ENCODE measurements at regions not wholly inside any gene's neighbourhood (a gene's known extent, or its start where the extent isn't known, plus 50 kb on each side); places are given as distances from the start of the nearest gene placed in this dataset.
"Not testable (repeated sequence)": the region's sequence is repeated elsewhere in the genome, so short reads cannot be mapped to it uniquely, and the experiment has no call there.

- not testable (repeated sequence) for TF ChIP-seq EZH2 (IDR thresholded peaks at IDR 0.05; ENCODE audit: insufficient read depth, low read length); CTCF (IDR thresholded peaks at IDR 0.05; ENCODE audit: insufficient read depth, low read depth, low read length)
These were observed 56.1 kb upstream of the ALG10 start for GRCh38 chr12:33966219-33966618.

All from astrocyte (in vitro differentiated cells and primary cell).